HG02642 (cell line): ENCODE measurements at regions not wholly inside any gene's neighbourhood (a gene's known extent, or its start where the extent isn't known, plus 50 kb on each side); places are given as distances from the start of the nearest gene placed in this dataset.
"Not testable (repeated sequence)": the region's sequence is repeated elsewhere in the genome, so short reads cannot be mapped to it uniquely, and the experiment has no call there.

Experiments
- ATAC-seq: cut with Tn5 transposase; IDR thresholded peaks from one replicate; pipeline ENCODE4 v1.9.1; 2021; ENCODE audit warnings: mild to moderate bottlenecking; ENCODE audit not compliant: unreplicated experiment, poor library complexity

DNA sequence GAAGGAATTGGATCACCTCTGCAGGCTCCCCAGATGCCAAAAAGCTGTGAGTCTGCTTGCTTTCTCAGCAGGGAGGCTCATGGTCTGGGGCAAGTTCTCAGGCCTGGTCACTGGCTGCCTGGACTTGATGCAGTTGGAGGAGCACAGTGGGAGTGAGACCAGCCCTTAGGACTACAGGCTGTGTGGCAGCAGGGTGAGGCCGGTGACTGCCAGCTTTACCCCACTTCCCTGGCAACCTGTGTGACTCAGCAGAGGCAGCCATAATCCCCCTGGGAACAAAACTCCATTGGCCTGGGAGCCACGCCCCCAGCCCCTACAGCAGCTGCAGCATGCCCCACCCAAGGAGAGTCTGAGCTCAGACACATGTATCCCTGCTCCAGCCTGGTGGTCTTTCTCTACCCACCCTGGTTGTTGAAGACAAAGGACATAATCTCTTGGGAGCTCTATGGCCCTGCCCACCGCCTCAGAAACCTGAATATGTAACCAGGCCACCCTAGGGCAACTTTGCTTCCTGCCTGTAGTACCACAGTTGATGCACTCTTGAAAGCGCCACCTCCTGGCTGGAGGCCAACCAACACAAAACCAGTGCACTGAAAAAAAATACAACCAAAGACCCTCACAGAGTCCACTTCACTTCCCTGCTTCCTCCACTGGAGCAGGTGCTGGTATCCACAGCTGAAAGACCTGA is 106.8 kb upstream of the SPATS2L start:
- no peak for ATAC-seq

DNA sequence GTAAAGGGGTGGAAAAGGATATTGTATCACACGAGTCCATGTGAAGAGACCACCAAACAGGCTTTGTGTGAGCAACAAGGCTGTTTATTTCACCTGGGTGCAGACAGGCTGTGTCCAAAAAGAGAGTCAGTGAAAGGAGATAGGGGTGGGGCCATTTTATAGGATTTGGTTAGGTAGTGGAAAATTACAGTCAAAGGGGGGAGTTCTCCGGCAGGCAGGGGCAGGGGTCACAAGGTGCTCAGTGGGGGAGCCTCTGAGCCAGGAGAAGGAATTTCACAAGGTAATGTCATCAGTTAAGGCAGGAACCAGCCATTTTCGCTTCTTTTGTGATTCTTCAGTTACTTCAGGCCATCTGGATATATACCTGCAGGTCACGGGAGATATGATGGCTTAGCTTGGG is 104.7 kb upstream of the SPATS2L start:
- ATAC-seq: not testable (repeated sequence)

DNA sequence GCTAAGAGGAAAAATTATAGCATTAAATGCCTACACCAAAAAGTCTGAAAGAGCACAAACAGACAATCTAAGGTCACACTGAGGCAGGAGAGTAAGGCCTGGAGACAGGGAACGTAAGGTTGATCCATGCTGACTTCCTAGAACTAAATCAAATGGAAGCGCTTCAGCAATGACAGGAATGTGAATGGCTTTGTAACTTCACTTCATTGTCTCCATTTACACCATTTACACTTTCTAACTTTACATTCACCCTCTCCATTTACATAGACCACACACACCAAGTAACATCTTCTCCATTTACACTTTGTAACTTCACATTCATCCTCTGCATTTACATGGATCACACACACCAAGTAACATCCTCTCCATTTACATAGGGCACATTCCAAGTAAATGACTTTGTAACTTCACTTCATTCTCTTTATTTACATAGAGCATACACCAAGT is 103.1 kb upstream of the SPATS2L start:
- no peak for ATAC-seq

DNA sequence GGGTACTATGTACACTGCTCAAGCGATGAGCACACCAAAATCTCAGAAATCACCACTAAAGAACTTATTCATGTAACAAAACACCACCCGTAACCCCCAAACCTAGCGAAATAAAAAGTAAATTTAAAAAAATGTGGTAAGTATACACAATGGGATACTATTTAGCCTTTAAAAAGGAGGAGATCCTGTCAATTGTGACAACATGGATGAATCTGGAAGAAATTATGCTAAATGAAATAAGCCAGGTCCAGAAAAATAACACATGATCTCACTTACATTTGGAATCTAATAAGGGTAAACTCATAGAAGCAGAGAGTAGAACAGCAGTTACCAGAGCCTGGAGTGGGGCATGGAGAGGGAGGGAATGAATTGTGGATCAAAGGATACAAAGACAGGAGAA is 98.5 kb upstream of the SPATS2L start:
- ATAC-seq: no peak

DNA sequence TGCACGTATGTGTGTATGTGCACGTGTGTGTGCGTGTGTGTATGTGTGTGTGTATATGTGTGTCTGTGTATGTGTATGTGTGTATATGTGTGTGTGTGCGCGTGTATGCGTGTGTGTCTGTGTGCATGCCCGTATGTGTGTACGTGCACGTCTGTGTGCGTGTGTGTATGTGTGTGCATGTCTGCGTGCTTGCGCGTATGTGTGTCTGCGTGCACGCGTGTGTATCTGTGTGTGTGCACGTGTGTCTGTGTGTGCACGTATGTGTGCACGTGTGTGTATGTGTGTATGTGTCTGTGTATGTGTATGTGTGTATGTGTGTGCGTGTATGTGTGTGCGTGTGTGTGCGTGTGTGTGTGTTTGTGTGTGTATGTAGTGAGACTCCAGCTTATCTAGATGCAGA is 97.5 kb upstream of the SPATS2L start:
- ATAC-seq: no peak

DNA sequence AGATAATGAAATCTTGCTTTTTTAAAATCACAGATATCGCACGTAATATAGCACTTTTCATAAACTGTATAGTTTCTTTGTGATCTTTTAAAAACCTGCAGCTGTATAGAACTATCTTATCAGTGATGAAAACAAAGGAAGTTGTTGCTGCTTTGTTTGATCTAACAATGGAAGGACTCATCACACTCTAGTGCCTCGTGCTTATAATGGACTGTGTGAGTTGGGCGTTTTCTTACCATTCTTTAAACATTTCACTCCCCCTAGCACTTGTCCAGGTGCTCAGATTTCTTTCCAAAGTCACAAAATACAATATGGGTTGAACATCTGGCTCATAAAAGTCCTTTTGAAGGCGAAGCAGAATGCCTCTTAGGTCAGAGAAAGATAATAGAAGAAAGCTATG is 94.8 kb upstream of the SPATS2L start:
- no peak for ATAC-seq

DNA sequence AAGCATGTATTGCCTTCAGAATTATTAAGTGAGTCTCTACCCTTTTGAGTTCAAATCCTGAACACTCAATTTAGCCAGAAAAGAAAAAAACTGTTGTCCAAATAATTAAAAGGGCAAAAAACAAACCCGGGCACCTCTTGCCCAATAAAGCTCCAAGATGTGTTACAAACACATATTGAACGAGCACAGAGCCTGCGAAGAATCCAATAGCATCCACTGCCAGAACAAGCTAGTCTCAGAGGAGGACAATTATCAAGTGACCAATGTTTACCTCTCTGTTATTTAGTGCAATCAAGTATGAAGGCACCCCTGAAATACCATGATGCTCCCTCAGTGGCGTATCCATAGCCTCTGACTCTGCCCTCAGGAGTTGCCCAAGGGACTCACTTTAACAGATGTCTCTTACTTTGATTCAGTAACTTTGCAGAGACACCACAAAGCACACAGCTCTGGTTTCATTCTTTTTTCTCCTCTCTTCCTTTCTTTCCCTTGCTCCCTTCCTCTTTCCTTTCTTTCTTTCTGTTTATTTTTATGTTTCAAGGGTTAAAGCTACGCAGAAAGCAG is 93.5 kb upstream of the SPATS2L start:
- no peak for ATAC-seq

DNA sequence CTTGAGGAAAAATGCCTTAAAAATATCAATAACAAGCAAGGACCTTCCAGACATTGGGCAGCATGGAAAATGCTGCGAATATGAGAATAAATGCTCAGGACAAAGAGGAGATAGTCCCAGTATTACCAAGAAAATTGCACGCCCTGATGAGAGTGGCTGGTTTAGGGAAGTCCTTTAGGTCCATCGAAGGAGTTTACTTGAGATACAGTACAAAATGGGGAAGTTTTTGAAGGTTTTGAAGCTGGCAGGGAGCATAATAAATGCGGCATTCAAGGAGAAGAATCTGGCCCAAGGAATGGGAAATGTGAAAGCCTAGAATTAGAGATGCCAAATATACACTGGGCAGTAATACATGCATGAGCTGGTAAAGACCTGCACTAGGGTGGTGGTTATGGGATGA is 90.2 kb upstream of the SPATS2L start:
- ATAC-seq: no peak

DNA sequence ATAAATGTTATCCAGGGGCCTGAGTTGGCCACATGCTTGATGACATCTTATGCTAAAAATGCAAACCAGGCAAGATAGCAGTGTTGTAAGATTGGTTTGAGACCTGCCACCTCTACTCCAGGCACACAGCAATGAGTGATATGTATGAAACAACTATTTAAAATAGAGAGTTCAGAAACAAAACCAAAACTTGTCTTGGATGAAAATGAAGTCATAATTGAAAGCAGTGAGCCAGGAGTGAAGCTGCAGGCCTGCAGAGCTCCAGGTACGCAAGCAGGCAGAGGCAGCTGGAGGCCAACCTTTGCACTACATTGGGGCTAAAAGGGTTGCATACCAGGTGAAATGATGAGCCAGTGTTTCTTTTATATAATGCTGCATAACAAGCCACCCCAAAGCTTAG is 89.2 kb upstream of the SPATS2L start:
- ATAC-seq: no peak

DNA sequence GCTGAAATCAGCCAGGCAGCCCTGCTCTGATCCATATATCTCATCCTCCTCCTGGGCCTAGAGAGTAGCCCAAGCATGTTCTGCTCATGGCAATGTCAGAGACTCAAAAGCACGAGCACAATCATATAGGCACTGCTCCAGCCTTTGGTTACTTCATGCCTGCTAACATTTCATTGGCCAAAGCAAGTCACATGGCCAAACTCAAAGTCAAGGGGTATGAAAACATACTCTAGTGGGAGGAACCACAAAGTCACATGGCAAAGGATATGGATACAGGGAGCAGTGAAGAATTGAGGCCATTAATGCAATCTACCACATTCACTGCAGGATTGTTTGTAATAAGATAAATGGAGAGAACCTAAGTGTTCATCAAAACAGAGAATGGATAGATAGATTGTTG is 87.8 kb upstream of the SPATS2L start:
- ATAC-seq: no peak

DNA sequence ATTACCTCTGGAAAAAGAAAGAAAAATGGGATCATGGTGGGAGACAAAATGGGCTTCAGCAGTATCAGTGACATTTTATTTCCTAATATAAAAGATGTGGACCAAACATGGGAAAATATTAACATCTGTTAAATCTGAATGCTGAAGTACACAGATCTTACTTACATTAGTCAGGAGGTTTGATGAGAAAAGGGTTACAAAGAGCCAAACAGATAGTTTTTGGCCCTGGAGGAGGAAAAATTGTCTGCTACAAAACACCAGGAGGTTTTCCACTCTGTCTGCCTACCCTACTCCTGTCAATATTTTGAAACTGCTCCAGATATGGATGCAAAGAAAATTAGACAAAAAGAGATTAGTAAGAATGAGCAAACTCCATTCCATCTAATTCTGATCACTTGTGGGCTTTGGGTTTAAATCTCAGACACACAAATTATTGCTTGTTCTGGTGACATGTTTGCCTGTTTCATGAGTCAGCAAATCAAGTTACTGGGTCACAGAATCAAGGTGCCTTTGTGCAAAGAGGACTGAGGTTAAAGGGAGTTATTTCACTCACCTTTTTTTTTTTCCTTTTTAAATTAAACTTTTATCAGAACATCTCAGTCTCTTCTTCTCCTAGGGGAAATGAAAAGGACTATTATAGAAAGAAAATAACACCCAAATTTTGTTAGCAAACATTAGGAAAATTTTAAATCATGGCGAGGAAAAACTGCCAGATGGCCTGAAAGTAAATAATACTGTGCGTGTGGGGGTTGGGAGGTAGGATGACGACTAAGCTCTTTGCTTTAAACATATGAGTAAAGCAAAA is 87.0 kb upstream of the SPATS2L start:
- ATAC-seq: no peak

DNA sequence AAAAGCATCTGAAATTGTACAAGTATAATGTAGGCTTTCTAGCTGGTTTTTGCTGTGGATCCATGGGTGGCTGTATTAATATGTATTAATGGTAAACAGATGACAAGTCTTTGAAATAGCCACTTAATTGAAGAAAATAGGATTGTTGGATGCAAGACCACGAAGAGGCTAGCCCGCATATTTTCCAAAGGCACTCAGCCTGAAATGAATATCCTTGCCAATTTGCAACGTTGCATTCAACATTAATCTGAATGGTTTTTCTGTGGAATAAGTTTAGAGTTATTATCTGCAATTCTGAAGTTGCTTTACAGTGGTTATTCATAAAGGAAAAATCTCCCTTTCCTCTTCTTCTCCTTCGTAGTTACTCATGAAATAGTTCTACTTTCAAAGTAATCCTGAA is 86.2 kb upstream of the SPATS2L start:
- no peak for ATAC-seq

DNA sequence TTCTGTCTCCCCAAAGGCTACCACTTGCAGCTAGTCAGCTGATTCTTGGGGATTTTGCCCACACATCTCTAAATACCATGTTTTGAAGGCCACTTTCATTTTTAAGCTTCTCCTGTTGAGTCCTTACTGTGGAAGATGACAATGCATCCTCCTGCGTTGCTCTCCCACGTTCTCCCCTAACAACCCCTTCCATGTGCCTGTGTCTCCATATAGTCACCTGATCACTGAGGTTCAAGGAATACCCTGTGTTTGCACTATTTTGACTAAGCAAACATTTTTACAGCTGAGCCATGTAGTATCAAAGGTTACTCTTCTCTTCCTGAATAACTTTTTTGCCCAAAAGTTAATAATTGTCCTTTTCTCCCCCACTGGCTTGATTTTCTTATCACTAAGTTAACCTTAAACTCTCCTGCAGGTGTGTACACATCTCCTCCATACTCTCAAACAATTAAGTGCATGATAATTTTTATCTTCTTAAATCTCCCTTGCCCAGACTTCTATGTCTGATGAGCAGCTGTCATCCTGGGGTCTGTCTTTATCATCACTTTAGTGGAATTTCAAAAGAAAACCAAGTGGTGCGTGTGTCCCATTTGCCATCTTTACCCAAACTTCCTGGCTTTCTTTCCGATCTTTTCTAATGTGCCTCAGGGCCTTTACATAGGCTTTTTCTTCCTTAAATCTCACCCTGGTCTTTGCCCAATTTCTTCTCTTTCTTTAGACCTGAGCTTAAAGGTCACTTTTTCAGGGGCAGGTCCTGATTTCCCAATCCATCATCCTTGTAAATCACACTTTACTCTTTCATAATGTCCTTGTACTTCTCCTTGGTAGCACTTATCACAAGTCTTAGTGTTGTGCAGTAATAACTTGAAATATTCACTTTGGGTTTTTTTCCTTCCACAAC is 85.2 kb upstream of the SPATS2L start:
- no peak for ATAC-seq

DNA sequence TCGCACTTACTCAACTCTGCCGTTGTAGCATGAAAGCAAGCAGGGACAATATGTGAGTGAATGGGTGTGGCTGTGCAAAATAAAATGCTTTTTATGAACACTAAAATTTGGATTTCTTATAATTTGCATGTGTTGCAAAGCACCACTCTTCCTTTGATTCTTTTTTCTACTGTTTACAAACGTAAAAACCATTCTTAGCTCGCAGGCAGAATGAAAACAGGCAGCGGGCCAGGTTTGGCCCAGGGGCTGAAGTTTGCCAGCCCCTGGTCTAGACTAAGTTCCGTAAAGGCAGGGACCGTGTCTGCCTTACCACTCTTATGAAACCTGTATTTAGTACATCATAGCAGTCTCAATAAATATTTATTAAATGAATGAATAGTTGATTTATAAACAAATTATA is 83.7 kb upstream of the SPATS2L start:
- no peak for ATAC-seq

DNA sequence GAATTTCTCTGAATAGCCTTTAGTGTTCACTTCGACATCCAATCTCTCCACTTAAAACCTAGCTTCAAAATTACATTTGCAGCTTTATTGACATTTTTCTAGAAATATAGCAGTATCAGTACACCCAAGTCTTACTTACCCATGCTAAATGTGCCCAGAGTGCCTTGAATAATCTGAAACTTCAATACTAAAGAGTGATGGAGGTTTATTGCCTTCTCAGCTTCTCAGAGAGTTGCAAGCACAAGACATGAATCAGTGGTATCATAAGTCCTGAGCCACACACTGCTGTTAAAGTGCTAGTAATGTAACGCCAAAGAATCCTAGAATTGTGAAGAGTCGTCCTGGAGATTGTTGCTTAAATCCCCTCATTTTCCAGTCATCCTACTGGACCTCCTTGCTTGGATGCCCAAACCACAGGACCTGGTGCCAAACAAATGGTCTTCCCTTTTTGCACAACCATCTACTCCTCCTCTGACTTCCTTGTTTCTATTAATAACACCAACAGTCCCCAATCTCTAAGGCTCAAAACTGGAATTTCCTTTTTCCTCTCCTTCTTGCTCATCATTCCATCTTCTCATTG is 83.2 kb upstream of the SPATS2L start:
- ATAC-seq: no peak

DNA sequence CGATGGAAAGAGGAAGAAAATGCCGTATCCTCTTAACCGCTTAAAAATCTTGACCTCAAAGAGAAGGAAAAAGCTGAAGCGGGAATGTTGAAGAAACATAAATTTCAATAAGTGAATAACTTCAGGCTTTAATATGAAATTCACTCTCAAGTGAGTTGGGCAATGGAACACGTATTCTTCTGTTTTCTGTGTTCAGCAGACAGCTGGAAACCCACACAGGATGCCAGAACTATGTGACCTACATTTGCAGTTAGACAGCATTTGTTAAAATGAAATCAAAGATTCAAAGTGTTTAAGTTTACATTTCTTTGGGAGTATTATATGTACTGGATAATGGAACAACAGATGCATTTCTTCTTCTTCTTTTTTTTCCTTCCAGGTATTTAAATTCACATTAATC is 80.5 kb upstream of the SPATS2L start:
- no peak for ATAC-seq

DNA sequence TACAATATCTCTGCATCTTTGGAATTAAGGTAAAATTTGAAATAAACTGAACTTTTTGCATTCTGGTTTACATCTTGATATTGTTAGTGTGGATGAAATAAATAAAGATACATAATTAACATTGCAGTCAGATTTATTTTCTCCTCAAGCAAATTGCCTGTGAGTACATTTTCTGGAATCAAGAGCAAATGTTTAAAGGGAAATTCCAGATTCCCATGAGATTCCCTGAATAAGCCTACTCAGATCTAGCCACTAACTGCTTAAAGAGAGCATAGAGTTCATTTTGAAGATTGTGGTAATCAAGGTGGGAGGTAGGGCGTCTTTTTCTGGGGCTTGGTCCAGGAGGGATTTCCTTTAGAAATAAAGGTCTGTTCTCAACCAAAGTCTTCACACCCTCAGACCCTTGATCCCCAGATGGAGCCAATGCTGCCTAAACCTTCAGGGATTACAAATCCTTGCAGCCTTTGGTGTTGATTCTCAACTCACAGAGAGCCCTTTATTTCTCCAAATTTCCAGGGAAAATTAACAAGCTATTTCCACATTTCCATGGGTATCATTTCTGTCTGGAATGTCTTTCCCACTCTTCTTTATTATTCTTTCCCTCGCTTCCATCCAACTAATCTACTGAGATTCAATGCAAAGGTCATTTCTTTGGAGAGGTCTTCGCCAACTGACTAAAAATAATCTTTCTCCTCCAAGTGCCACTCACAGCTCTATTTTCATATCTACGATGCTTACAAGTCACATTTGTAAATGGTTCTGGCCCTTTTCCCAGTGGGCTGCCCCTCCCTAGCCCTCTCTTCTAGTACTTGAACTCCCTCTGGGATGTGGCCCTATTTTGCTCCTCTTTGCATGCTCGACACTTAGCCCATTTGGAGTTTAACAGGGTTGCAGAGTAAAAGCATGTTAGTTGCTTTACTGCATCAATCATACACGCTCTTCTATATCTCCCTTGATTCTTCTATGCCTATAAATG is 79.8 kb upstream of the SPATS2L start:
- ATAC-seq: no peak

DNA sequence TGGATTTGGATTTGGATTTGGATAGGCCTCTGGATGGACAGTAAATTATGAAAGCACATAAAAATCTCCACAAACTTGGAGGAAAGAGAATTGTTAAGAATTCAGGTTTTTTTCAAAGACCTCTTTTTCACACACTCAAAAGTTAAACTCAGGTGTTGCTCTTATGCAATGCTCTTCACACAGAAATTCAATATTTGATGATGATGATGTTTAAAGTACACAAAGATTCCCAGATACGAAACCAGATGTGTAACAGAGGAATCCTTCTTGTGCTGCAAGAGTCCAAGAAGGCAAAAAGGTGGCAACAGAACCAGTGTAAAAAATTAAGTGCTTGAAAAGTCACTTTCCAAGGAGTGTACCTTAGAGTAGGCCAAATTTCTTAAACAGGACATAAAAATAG is 75.8 kb upstream of the SPATS2L start:
- ATAC-seq: no peak

DNA sequence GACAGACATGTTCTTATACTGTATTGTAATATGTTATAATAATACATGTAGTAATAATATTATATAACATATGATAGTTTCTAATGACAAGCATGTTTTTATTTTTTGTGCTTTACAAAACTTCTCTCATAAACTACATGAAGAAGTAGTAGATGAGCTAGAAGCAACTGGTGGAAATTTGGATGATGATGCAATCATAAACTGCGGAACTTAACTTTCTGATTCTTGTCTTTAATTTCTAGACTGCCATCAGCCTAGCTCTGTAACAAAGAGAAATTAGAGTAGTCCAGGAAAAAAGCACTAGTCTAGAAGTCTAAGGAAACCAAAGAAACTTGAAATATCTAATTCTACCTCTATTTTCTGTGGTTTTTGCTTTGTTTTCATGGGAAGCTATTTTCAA is 71.0 kb upstream of the SPATS2L start:
- ATAC-seq: no peak
